Stromal cell of bone marrow (primary cell): ENCODE measurements at regions not wholly inside any gene's neighbourhood (a gene's known extent, or its start where the extent isn't known, plus 50 kb on each side); places are given as distances from the start of the nearest gene placed in this dataset.
A peak's percentile ranks its signal among the peaks of the same experiment; 100 is the strongest.

Experiments
- DNase-seq: peaks from one replicate; pipeline ENCODE4 v3.0.0-alpha.2; 2012; ENCODE audit warnings: low read depth

DNA sequence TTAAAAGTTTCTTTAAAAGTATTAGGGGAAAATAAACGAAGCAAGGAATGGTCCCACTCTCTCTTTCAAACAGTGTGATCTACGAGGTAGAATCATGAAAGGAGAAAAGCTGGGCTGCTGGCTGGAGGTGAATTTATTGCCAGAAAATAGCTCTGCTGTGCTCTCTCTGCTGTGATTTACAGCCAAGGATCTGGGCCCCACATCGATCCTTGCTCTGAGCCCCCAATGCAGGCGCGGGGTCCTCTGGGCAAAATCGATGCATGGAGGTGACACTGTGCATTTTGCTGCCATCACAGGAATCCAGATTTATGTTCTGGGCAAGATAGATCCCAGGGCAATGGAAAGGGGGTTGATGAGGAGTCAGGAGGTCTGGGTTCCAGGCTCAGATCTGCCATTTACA is 91.0 kb upstream of the GPR26 start:
- DNase-seq, result no peak

DNA sequence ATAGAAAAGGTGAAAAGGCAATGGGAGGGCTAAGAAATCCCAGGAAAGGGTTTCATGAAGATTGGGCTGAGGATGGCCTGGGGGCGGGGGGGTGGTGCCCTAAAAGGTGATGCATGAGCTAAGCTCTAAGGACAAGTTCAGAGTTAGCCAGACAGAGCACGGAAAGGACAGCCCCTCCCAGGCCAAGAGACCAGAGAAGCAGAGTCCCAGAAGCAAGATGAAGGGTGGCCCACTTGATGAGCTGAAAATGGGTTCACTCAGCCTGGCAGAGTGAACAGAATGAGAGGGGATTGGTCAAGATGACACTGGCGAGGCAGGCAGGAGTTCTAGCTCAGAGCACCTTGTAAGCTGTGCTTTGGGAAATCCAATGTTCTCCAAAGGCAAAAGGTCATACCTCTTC is 89.4 kb upstream of the GPR26 start:
- no peak for DNase-seq

GRCh38 chr10:123577921-123578461 is 88.2 kb upstream of the GPR26 start:
- DNase-seq, result no peak

GRCh38 chr10:123578721-123579120 is 87.4 kb upstream of the GPR26 start:
- no peak for DNase-seq

GRCh38 chr10:123579675-123580074 is 86.5 kb upstream of the GPR26 start:
- DNase-seq, result no peak

GRCh38 chr10:123580426-123580825 is 85.7 kb upstream of the GPR26 start:
- DNase-seq, result no peak

DNA sequence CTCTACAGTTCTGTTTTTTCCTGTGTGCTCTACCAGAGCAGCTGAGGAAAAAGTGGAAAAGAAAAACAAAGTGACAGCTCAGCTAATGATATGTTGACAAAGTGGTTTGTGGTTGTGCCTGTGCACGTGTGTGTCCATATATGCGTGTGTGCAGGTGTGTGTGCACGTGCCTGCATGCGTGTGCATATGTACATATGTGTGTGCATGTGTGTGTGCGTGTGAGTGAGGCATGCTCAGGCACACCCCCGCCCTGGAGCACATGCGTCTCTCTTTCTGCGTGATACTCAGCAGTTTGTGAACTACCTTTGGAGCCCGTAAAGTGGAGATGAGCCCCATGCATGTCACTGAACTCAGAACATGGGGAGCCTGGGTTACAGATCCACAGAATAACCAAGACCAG is 84.5 kb upstream of the GPR26 start:
- no peak for DNase-seq

DNA sequence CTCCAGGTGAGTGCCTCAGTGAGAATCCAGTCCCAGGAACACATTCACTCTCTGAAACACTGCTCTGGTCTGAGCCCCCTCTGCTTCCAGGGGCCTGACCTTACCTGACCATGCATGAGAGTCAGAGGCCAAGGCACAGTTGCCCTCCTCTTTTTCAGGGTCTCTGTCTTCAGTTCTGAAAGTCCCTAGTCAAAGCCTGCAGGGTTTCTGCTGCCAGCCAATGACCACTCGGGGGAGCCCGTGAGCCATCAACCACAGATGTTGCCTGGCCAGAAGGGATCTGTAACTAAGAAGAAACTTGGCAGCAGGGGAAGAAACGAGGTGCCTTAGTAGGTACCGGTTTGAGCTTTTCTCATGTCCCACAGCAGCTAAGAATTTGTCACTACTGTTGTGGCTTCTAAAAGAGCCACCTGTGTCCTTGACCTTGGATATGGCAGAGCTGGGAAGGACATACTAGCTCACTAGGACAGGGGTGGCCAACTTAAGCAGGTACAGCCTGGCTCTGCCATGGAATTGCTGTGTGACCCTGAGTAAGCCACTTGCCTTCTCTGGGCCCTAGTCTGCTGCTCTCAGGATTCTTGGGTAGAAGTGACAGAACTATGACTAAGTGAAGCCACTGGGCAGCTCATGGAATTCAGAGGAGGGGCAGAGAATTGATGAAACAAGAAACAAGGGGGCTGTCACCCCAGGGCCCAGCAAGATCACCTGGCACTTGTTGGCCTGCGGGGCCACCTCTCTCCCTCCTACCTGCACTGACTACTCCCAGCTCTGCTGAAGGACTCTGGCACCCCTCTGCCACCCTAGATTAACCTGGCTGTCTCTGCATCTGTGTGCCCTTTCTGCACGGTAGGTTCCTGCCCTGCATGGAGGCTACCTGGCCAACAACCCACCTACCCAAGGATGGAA is 83.8 kb upstream of the GPR26 start:
- DNase-seq, result peak; percentile 50

DNA sequence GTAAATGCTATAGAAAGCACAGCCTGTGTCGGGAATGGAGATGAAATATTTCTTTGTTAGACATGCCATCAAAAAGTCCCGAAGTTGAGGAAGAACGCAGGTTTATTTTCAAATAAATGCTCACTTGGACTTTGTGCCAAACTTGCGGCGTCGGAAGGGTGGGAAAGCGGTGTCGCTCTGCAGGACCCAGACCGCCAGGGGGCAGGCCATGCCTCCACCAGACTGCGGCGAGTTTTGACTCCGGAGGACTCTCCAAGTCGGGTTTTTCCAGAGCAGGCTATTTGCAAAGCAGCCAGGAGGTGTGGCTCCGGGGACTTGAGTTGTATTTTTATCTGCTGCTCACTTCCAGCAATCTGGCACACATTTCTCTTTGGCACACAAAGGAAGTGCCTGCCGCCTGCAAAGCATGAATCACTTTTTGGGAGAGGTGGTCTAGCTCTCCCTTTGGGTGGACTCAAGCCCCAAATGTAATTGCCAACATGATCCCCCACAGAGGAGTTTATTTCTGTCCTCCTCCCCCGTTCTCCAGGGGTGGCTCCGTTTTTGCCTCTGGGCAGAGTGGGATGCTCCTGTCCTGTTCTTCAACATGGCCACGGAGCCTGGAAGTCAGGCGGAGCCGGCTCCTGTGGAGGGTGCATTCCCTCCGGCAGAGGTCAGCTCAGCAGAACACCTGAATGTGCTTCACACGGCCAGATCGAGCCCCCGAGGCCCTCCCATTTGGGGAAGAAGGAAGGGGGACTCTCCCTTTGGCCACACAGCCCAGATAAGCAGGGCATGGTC is 82.3 kb upstream of the GPR26 start:
- peak; percentile 77 for DNase-seq

DNA sequence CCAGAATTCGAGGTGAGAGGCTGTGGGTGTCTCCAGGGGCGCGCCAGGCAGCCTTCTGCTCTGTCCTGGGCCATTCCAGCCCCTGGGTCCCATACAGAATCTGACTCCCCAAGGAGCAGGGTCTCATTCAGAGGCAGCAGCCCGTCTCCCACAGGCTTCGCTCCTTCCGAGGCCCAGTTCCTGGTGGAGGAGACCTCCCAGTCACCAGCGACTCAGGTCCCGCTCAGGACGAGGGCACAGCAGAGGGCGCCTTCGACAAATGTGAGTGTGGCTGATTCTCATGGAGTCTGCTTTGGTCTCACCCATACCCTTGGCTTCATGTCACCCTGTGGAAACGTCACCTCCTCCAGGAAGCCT is 81.8 kb upstream of the GPR26 start:
- no peak for DNase-seq

- no peak for DNase-seq
These were observed 80.4 kb upstream of the GPR26 start for GRCh38 chr10:123585477-123586445.

GRCh38 chr10:123587110-123587509 is 79.0 kb upstream of the GPR26 start:
- DNase-seq, result no peak

- DNase-seq, result no peak
These were observed 77.7 kb upstream of the GPR26 start for GRCh38 chr10:123588386-123588914.

DNA sequence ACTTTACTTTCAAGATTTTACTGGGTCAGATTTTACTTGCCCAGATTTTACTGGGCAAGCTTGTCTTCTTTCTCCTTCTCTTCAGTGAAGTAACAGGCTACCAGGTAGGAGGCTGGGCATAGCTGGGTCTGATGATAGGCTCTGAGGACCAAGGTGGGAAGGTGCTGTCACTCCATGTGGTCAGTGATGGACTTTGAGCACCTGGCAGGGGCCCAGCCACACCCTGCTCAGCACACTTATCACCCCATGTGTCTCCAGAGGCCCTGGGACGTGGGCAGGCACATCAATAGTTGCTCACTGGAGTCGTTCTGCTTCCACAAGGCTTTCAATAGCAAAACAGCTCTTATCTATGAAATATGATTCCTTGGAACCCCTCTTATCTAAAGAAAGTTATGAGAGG is 70.5 kb upstream of the GPR26 start:
- no peak for DNase-seq

- DNase-seq, result no peak
These were observed 68.5 kb upstream of the GPR26 start for GRCh38 chr10:123597676-123598075.

DNA sequence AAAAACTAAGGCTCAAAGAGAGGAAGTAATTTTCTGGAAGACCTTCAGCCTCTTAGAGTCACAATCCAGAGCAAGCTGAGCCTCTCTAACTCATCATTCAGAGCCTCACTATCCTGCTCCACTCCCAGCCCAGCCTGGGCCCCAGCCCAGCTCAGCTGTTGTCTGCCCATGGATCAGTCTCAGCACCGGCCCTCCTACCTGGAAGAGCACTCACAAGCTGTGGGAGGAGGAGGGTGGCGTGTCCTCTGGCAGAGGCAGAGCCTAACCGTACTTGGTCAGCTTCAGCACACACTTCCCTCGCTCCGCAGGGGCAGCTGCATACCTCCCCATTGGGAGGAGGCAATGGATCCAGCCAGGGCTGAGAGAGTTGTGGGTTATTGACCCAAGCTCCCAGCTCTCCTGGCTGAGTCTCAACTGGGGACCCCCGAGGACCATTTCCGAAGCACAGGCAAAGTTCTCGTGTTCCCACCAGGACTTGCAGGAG is 66.7 kb upstream of the GPR26 start:
- DNase-seq, result no peak

DNA sequence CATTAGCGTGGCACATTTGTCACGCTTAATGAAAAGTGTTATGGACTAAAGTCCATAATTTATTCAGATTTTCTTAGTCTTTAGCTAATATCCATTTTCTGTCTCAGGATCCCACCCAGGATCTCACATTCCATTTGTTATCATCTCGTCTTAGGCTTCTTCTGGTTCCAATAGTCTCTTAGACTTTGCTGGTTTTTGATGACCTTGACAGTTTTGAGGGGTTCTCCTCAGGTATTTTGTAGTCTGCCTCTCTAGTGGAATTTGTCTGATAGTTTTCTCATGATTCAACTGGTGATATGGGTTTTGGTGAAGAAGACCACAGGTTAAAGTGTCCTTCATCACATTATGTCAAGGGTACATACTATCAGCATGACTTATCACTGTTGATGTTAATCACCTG is 66.0 kb upstream of the GPR26 start:
- DNase-seq, result no peak

DNA sequence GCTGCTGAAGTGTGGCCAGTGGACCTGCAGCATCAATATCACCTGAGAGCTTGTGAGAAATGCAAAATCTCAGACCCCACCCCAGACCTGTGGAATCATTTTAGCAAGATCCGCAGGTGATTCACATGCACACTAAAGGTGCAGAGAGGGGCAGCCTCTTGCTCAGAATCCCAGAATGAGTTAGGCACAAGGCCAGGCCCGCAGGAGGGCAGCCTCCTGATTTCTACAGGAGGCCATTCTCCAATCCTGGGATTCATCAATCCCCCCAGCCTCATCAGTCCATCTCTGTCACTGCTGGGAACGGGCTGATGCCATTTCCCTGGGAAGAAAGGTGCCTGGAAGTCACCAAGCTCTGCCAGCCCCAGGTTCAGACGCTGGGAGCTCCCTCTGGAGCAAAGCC is 63.0 kb upstream of the GPR26 start:
- DNase-seq, result no peak

DNA sequence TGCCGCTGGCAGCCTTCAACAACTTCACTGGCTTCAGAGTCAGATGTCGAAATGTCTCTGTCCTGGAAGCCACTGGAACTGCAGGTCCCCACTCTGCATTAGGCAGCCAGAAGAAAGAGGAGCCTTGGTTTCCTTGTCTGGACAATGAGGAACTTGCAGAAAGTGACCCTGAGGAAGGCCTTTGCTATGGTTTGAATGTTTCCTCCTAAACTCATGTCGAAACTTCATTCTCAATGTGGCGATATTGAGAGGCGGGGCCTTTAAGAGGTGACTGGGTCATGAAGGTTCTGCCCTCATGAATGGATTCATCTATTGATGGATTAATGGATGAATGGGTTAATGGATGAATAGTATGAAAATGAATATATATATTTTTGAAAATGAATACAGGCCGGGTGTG is 61.6 kb upstream of the GPR26 start:
- no peak for DNase-seq

DNA sequence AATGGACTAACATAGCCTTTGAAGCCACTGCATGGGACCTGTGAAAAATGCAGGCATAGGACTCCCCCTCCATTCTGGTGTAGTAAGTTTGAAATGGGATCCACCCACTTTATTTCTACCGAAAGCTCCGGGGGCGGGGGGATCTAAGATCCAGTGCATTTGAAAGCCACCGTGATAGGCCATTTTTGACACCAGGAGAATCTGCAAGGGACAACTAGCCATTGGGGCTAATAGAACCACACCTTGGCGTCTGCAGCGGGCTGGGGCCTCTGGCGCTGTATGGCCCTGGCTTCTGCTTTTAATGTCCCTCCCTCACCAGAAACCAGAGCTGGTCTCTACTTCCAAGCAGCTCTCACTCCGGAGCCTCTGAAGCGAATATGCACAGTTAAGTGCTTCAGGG is 60.1 kb upstream of the GPR26 start:
- DNase-seq, result no peak

DNA sequence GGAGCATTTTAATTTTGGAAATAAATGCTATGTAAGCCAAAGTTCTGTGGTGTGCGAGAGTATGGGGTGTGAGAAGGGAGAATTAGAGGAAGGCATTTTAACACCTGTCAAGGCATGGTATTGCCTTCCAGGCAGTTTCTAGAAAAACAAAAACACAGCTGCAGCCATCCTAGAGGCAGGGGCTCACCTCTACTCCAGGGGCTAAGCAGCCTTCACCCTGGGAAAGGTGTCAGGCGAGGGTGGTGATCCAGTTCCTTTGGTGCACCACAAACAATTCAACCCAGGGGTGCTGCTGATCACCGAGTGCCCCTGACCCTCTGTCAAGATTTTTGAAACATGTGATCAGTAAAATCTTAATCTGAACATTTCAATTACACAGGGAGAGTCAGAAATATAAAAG is 59.2 kb upstream of the GPR26 start:
- no peak for DNase-seq

DNA sequence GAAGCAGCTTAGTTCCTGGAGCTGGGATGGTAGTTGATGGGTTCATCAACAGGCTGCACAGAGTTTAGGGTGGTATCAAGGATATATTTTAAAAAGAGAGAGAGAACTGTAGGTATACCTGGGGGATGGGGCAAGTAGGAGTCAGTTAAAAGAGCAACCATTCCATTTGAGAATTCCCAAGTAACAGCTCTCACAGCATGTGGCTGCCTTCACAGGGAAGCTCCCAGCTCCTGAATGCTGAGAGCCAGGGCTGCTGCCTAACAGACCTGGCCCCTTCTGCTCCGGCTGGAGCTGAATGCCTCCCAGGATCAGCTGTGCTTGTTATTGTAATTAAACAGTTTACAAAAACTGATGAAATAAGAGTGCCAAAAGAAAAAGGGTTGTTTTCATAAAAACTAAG is 58.8 kb upstream of the GPR26 start:
- no peak for DNase-seq
